UCSD-AML1 (cell line): ENCODE measurements at regions not wholly inside any gene's neighbourhood (a gene's known extent, or its start where the extent isn't known, plus 50 kb on each side); places are given as distances from the start of the nearest gene placed in this dataset.

Experiments
- DNase-seq: peaks from one replicate; lab custom pipeline; 2025; ENCODE audit not compliant: unreplicated experiment; lab: John Stamatoyannopoulos, UW

GRCh38 chr10:2284071-2284470, 546.7 kb upstream of the ADARB2 start:
- no peak for DNase-seq

GRCh38 chr10:2282202-2282601, 544.9 kb upstream of the ADARB2 start:
- DNase-seq = no peak

GRCh38 chr10:2280713-2281300, 543.5 kb upstream of the ADARB2 start:
- no peak for DNase-seq

DNA sequence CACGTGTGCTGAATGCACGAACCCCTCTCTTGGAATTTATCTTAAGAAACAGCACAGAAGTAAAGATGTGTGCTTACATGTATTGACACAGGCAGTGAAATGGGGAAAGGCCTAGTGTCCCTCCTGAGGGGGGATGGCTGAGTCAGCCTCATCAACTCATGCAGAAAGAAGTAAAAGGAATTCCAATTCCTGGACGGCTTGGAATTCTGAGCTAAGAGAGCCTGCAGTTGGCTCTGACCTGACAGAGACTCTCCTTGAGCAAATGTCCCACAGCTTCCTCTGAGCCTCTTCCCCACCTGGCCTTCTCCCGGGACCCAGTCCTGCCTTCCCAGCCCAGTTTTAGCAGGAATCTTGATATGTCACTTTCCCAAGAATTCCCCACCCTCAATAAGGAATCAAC, 542.4 kb upstream of the ADARB2 start:
- no peak for DNase-seq

DNA sequence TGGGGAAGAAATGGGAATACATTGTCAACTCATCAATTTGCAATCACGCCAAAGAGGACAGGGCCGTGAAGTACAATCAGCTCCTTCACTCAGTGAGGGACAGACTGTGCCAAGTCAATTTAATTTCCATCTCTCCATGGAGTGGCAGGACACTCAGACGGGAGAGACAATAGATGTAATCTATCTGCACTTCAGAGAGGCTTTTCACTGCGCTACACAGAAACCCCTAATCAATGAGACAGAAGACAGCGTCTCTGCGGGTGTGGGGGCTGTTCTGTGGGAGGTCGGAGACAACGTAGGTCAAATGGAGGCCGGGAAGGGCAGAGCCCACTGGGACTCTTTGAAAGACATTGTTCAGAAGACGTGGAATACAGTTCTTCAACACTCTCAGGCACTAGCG, 541.0 kb upstream of the ADARB2 start:
- no peak for DNase-seq

- no peak for DNase-seq
These were observed 526.2 kb upstream of the ADARB2 start for GRCh38 chr10:2263561-2263960.

- no peak for DNase-seq
These were observed 525.6 kb upstream of the ADARB2 start for GRCh38 chr10:2262878-2263277.

DNA sequence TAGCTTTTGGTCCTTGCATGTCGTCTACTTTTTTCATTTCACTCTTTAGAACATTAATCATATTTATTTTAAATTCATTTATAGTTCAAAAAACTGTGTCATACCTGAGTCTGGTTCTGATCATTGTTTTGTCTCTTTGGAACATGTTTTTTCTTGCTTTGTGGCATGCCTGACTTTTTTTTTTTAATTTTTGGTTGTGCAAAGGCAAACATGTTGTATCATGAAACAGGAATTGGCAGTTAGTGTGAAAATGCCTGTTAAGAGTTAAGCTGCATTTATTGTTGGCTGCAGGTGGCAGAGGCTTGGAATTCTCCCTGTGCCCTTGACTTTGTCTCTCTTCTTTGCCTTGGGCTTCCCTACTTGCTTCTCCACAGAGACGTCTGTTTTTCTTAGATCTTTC, 525.0 kb upstream of the ADARB2 start:
- no peak for DNase-seq

DNA sequence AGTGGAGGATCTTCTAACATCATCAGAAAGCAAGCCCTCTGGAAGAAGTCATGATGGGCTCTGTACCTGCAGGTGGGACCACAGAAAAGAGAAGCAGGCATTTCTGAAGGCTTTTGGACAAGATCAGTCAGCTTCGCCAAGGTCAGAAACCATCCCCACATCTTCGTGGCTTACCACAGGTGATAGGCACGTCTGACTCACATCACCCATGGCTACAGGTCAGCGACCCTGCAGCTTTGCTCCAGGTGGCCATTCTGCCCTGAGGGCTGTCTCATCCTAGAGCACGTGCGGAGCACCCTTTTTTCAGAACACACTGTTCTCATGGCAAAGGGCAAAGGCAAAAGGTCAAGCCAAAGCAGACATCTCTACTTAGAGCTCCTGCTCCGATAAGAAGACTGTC, 518.9 kb upstream of the ADARB2 start:
- DNase-seq = no peak

GRCh38 chr10:2252096-2252495, 514.8 kb upstream of the ADARB2 start:
- no peak for DNase-seq

- no peak for DNase-seq
These were observed 514.3 kb upstream of the ADARB2 start for GRCh38 chr10:2251631-2252030.

- no peak for DNase-seq
These were observed 509.4 kb upstream of the ADARB2 start for GRCh38 chr10:2246747-2247146.

- DNase-seq = no peak
These were observed 508.3 kb upstream of the ADARB2 start for GRCh38 chr10:2245580-2245979.

- DNase-seq = no peak
These were observed 507.1 kb upstream of the ADARB2 start for GRCh38 chr10:2244471-2244870.

GRCh38 chr10:2236876-2237275, 499.6 kb upstream of the ADARB2 start:
- DNase-seq = no peak

DNA sequence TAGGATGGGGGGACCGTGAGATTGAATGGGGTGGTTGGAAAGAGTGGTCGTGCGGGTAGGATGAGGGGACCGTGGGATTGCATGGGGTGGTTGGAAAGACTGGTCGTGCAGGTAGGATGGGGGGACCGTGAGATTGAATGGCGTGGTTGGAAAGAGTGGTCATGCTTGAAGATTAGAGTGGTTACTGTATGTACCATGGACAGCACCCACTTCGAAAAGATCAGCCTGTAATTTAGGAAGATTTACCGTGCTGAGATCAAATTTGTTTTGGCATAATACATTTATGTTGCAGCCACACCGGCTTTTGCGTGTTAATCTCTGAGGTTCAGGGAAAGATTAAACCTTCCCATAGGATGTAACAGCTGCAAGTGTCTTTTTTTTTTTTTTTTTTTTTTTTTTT, 495.2 kb upstream of the ADARB2 start:
- no peak for DNase-seq

GRCh38 chr10:2230478-2230877, 493.2 kb upstream of the ADARB2 start:
- no peak for DNase-seq

DNA sequence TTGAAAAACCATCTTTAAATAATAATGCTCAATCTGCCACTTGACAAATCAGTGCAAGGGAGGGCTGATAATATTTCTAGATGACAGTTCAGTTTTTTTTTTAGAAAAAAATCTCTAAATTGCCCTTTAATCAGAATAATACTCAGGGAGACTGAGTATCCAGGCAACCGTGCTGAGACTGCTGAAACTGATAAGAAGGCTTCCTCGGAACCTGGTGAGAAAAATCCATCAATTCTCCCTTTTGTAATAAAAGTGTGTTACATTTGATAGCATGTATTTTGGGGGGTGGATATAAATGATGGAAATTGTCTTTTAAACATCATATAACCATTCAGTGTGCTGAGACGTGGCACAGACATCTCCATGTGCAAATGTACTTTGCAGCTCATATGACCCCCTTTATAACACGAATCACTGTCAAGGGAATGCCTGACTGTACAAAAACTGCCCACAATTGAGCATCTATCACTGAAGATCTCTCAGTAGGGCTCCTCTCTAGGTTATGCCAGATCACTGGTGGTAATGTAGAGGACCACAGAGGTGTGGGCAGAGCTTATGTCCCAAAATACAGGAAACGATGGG, 491.1 kb upstream of the ADARB2 start:
- DNase-seq = no peak

DNA sequence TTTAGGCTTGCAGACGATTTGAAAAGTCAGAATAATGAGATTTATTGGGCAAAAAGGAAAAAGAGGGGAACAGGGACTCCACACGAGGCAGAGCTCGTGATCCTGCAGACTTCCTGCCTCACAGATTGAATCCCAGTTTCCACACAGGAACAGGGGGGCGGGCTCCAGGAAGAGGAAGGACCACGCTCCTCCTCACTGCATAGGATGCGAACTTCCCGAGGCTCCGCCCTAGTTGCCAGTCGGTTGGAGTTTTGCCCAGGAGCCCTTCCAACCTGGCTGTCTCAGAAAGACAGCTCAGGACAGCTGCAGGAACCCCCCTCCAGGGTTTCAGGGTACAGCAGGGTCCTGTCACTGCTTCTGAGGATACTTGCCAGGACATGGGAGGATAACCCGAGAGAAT, 488.3 kb upstream of the ADARB2 start:
- DNase-seq = no peak

DNA sequence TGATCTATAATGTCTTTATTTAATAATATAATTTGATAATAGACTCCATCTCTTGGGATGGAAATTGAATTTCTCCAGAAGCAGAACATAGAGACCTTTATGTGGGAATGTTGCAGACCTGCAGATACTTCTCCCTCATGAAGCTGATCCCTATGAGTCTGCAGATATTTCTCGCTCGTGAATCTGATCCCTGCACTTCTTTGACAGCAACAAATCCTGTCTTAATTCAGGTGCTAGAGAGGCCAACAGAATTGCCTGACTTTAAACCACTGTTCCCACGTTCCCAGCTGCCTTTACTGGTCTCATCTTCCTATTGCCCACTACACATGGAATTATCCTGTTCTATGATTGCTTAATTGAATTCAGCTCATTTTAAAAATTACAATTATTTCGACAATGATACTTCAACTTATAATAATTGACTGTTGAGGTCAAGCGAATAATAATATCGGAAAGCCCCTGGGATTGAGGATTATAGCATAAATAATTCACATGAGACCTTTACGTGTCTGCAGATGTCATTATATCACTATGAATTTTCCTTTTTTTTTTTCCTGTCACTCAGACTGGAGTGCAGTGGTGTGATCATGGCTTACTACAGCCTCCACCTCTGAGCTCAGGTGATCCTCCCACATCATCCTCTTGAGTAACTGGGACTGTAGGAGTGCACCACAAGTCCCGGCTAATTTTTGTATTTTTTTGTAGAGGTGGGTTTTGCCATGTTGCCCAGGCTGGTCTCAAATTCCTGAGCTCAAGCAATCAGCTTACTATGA, 486.4 kb upstream of the ADARB2 start:
- no peak for DNase-seq

DNA sequence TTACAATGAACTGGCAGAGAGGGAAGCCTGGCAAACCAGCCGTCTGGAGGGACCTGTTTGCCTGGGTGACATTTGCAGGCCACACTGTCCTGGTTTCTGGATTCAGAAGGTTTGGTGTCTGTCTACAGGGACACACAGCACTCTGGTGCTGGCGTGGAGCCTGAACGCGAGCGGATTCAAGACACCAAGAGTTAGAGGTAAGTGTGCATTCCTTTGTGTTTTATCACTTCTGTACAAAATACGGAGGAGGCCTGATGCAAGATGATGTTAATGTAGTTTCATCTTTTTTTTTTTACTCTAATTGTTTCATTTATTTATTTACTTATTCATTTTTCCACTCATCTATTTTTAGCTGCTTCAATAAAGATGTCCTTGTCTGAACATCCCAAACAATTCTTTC, 485.3 kb upstream of the ADARB2 start:
- no peak for DNase-seq

- DNase-seq = no peak
These were observed 477.5 kb upstream of the ADARB2 start for GRCh38 chr10:2214805-2215204.

- DNase-seq = no peak
These were observed 476.8 kb upstream of the ADARB2 start for GRCh38 chr10:2214092-2214491.
